OCI-LY1 (cell line): ENCODE measurements at regions not wholly inside any gene's neighbourhood (a gene's known extent, or its start where the extent isn't known, plus 50 kb on each side); places are given as distances from the start of the nearest gene placed in this dataset.

ENCODE experiments used
- H2AFZ ChIP-seq: fragments of 200-600 bp; sonication (generic), shearing (Covaris generic); 2 replicates; pipeline ENCODE4 v1.6.0; 2014; ENCODE audit warnings: antibody characterized with exemption, mild to moderate bottlenecking, low read length
- H3F3A ChIP-seq: fragments of 200-600 bp; sonication (generic), shearing (Covaris generic); 2 replicates; pipeline ENCODE4 v1.6.0; 2014; ENCODE audit warnings: mild to moderate bottlenecking, antibody characterized with exemption, low read length, moderate library complexity; ENCODE audit not compliant: insufficient read depth
- H3K27ac ChIP-seq: fragments of 200-600 bp; sonication (generic); 2 replicates; pipeline ENCODE4 v1.5.1; 2014; ENCODE audit warnings: low read length, mixed run types, mild to moderate bottlenecking, low read depth; ENCODE audit not compliant: poor library complexity, severe bottlenecking
- H3K27me3 ChIP-seq: fragments of 200-600 bp; sonication (generic); 2 replicates; pipeline ENCODE4 v1.6.0; 2014; ENCODE audit warnings: antibody characterized with exemption, mild to moderate bottlenecking, low read length, moderate library complexity; ENCODE audit not compliant: insufficient read depth
- H3K36me3 ChIP-seq: fragments of 200-600 bp; sonication (generic); 2 replicates; pipeline ENCODE4 v1.6.1; 2014; ENCODE audit warnings: mild to moderate bottlenecking, antibody characterized with exemption, low read length, moderate library complexity, mixed read lengths; ENCODE audit not compliant: insufficient read depth
- H3K4me1 ChIP-seq: fragments of 200-600 bp; sonication (generic); 2 replicates; pipeline ENCODE4 v1.5.1; 2014; ENCODE audit warnings: mild to moderate bottlenecking, low read length, moderate library complexity; ENCODE audit not compliant: insufficient read depth, severe bottlenecking
- H3K4me2 ChIP-seq: fragments of 200-600 bp; sonication (generic), shearing (Covaris generic); 2 replicates; pipeline ENCODE4 v1.6.1; 2014; ENCODE audit warnings: low read length
- H3K4me3 ChIP-seq: fragments of 200-600 bp; sonication (generic); 2 replicates; pipeline ENCODE4 v1.5.1; 2014; ENCODE audit warnings: low read length, low read depth, mild to moderate bottlenecking, mixed read lengths; ENCODE audit not compliant: poor library complexity, severe bottlenecking
- H3K79me2 ChIP-seq: fragments of 200-600 bp; shearing (Covaris generic); 2 replicates; pipeline ENCODE4 v1.6.1; 2016; ENCODE audit warnings: mixed run types, low read length, mixed read lengths; ENCODE audit not compliant: insufficient read depth
- H3K9ac ChIP-seq: fragments of 200-600 bp; sonication (generic), shearing (Covaris generic); 2 replicates; pipeline ENCODE4 v1.6.1; 2014; ENCODE audit warnings: mild to moderate bottlenecking, low read length, mixed read lengths
- H3K9me2 ChIP-seq: fragments of 200-600 bp; sonication (generic), shearing (Covaris generic); 2 replicates; pipeline ENCODE4 v1.6.1; 2014; ENCODE audit warnings: low read depth, mild to moderate bottlenecking, low read length, mixed read lengths
- H3K9me3 ChIP-seq: fragments of 200-600 bp; shearing (Covaris generic); 2 replicates; pipeline ENCODE4 v1.6.1; 2014; ENCODE audit warnings: low read length, mixed read lengths
- H4K20me1 ChIP-seq: fragments of 200-600 bp; sonication (generic), shearing (Covaris generic); 2 replicates; pipeline ENCODE4 v1.6.0; 2016; ENCODE audit warnings: mild to moderate bottlenecking, low read length; ENCODE audit not compliant: insufficient read depth
- EZH2 ChIP-seq: fragments of 200-600 bp; sonication (generic), shearing (Covaris generic); IDR thresholded peaks from 2 replicates; pipeline ENCODE4 v1.8.0; 2017; ENCODE audit warnings: borderline replicate concordance, mixed run types, mild to moderate bottlenecking, antibody characterized with exemption, low read length, moderate library complexity, mixed read lengths
- TF ChIP-seq, protein P1 (sequence below): fragments of 200-600 bp; sonication (generic), shearing (Covaris generic); IDR thresholded peaks from 2 replicates; pipeline ENCODE4 v1.5.1; 2017; ENCODE audit warnings: mild to moderate bottlenecking, antibody characterized with exemption, low read length, moderate library complexity, mixed read lengths

DNA sequence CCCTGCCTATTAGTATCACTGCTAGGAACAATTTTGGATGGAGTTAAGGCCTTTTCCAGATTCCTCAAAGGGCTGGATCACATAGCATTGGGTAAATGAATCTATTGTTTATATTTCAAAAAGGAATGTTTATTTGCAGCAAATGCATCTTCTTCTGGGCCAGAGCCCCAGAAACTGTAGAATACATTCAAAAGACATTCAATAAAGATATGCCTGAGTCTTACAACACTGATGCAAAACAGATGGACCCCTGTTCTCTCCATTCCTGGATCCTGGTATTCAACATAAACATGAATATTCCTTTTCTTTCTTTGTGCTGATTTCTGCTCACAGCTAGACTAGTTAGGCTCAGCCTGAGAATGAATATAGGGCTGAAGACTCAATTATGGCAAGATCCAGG lies 227.2 kb upstream of the KLHL29 start:
- Histone ChIP-seq H3K9ac (no peak overlapping the region), H3K27ac (no peak overlapping the region), H2AFZ (no peak overlapping the region), H3F3A (no peaks in the 10 kb centered on the region), H3K9me2 (no peaks in the 10 kb centered on the region), H3K4me3 (no peak overlapping the region), H3K27me3 (no peaks in the 10 kb centered on the region), H3K9me3 (no peaks in the 10 kb centered on the region), H3K4me2 (no peak overlapping the region), H3K36me3 (no peaks in the 10 kb centered on the region), H4K20me1 (no peaks in the 10 kb centered on the region), H3K4me1 (no peaks in the 10 kb centered on the region), H3K79me2 (no peaks in the 10 kb centered on the region)
- TF ChIP-seq, protein P1, sequence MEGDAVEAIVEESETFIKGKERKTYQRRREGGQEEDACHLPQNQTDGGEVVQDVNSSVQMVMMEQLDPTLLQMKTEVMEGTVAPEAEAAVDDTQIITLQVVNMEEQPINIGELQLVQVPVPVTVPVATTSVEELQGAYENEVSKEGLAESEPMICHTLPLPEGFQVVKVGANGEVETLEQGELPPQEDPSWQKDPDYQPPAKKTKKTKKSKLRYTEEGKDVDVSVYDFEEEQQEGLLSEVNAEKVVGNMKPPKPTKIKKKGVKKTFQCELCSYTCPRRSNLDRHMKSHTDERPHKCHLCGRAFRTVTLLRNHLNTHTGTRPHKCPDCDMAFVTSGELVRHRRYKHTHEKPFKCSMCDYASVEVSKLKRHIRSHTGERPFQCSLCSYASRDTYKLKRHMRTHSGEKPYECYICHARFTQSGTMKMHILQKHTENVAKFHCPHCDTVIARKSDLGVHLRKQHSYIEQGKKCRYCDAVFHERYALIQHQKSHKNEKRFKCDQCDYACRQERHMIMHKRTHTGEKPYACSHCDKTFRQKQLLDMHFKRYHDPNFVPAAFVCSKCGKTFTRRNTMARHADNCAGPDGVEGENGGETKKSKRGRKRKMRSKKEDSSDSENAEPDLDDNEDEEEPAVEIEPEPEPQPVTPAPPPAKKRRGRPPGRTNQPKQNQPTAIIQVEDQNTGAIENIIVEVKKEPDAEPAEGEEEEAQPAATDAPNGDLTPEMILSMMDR = no peak
- no peak for TF ChIP-seq EZH2

DNA sequence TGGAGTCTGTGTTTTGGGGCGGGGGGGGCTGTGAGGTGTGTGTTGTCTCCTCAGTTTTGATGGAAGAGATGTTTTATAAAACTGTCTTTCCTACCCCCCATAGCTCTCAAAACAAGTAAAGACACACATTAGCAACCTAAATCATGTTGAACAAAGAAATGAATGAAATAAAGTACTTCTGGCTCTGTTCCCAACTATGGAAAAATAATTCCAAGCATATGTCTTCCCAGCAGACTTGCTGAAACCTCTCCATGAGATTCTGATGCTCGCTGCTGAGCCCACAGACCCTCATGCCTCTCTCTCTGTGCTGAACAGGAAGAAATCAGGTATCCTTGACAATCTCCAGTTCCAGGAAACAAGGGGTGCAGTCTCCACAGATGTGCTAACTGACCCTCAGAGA lies 226.7 kb upstream of the KLHL29 start:
- H3K9me3 ChIP-seq = no peaks in the 10 kb centered on the region
- no peaks in the 10 kb centered on the region for H3K9me2 ChIP-seq
- no peak overlapping the region for H3K4me2 ChIP-seq
- no peaks in the 10 kb centered on the region for H3K4me1 ChIP-seq
- no peak overlapping the region for H3K4me3 ChIP-seq
- no peak overlapping the region for H2AFZ ChIP-seq
- no peaks in the 10 kb centered on the region for H3K27me3 ChIP-seq
- no peaks in the 10 kb centered on the region for H4K20me1 ChIP-seq
- H3K9ac ChIP-seq = no peak overlapping the region
- no peaks in the 10 kb centered on the region for H3K36me3 ChIP-seq
- H3K27ac ChIP-seq = no peak overlapping the region
- H3K79me2 ChIP-seq = no peaks in the 10 kb centered on the region
- no peaks in the 10 kb centered on the region for H3F3A ChIP-seq
- TF ChIP-seq EZH2 = no peak
- TF ChIP-seq, protein P1 = no peak

DNA sequence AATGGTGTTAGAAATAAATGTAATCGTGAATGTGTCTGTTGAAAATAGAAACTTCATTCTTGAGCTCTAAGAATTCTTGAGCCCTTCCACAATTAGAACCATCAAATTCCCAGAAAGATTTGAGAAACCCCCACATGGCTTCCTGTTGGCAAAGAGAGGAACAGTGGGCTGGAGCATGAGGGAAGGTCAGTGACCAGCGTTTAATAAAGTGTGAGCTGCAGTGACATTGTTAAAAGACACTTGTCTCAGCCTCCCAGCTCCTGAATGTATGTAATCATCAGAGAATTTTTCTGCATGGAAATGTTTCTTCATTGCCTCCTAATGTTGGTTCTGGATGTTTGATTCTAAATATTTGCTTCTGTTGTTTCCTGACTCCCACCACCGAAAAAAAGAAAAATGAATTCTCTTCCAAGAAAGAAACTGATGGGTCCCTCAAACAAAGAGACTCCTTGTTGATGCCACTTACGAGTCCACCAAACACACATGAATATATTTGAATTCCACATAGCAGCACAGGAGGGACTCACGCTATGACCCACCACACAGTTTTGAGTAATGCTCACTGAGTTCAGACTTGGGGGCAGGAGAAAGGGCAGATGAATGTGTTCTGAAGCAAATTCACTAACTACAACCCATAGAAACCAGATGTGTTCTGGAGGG lies 225.1 kb upstream of the KLHL29 start:
- Histone ChIP-seq H3K4me2 (no peak overlapping the region), H3K27ac (no peak overlapping the region), H3K36me3 (no peaks in the 10 kb centered on the region), H3F3A (no peaks in the 10 kb centered on the region), H3K9me2 (no peaks in the 10 kb centered on the region), H3K4me3 (no peak overlapping the region), H2AFZ (no peak overlapping the region), H3K4me1 (no peaks in the 10 kb centered on the region), H3K79me2 (no peaks in the 10 kb centered on the region), H3K9me3 (no peaks in the 10 kb centered on the region), H4K20me1 (no peaks in the 10 kb centered on the region), H3K27me3 (no peaks in the 10 kb centered on the region), H3K9ac (no peak overlapping the region)
- TF ChIP-seq, protein P1 = no peak
- no peak for TF ChIP-seq EZH2
